NB4 (cell line): ENCODE measurements at regions not wholly inside any gene's neighbourhood (a gene's known extent, or its start where the extent isn't known, plus 50 kb on each side); places are given as distances from the start of the nearest gene placed in this dataset.

Source experiments
- CTCF ChIP-seq: IDR thresholded peaks from one replicate; pipeline ENCODE4 v1.5.1; 2012; ENCODE audit warnings: low read depth, low read length
- MAX ChIP-seq: IDR thresholded peaks from 2 replicates; pipeline ENCODE4 v1.6.1; 2011; ENCODE audit warnings: low read depth, low read length
- MYC ChIP-seq: IDR thresholded peaks from 2 replicates; pipeline ENCODE4 v1.6.1; 2011; ENCODE audit warnings: low read depth, low read length
- POLR2A ChIP-seq: IDR thresholded peaks from 2 replicates; pipeline ENCODE4 v1.6.1; 2011; ENCODE audit warnings: mild to moderate bottlenecking; ENCODE audit not compliant: insufficient read length; ENCODE audit errors: extremely low read depth

- TF ChIP-seq MAX: no peak
- no peak for TF ChIP-seq CTCF
- no peak for TF ChIP-seq POLR2A
- no peak for TF ChIP-seq MYC
Measured at GRCh38 chr1:213457733-213458132, 406.7 kb downstream of the RPS6KC1 start.
